Peyer's patch (tissue), 4 donors: ENCODE measurements at regions not wholly inside any gene's neighbourhood (a gene's known extent, or its start where the extent isn't known, plus 50 kb on each side); places are given as distances from the start of the nearest gene placed in this dataset.

ENCODE experiments used
- DNase-seq, 3 donors: peaks; one replicate each; pipeline ENCODE4 v3.0.0-alpha.2; 2017 to 2019
- H3K27ac ChIP-seq, 4 donors: fragments of 200-600 bp; sonication (generic); one replicate each; pipeline ENCODE4 v1.5.1; 2016 to 2019
- H3K27me3 ChIP-seq, 2 donors: fragments of 200-600 bp; sonication (generic); one replicate each; pipeline ENCODE4 v1.5.1; 2019
- H3K36me3 ChIP-seq, 3 donors: fragments of 200-600 bp; sonication (generic); one replicate each; pipeline ENCODE4 v1.5.1; 2016 to 2019
- H3K4me1 ChIP-seq, 4 donors: fragments of 200-600 bp; sonication (generic); one replicate each; pipeline ENCODE4 v1.5.1; 2016 to 2019
- H3K4me3 ChIP-seq, 4 donors: fragments of 200-600 bp; sonication (generic); 1 replicate in 3 of 4; 2 replicates in 1 of 4; pipeline ENCODE4 v1.5.1; 2016 to 2019; ENCODE audit warnings: mild to moderate bottlenecking in 1 of 4
- H3K9me3 ChIP-seq, 4 donors: fragments of 200-600 bp; sonication (generic); one replicate each; pipeline ENCODE4 v1.5.1; 2016 to 2019; ENCODE audit warnings: mild to moderate bottlenecking in 1 of 4
- CTCF ChIP-seq, 6 experiments: fragments of 450-650 bp in 4 of 6; fragments of 200-600 bp in 2 of 6; sonication (generic) in 1 of 6; IDR thresholded peaks; one replicate each; pipeline ENCODE4 v1.5.1; 2017 to 2019; ENCODE audit warnings: antibody characterized with exemption in 6 of 6, mild to moderate bottlenecking in 3 of 6, moderate library complexity in 1 of 6
- POLR2A ChIP-seq, 2 donors: fragments of 450-650 bp; IDR thresholded peaks; one replicate each; pipeline ENCODE4 v1.5.1; 2017; ENCODE audit warnings: antibody characterized with exemption in 2 of 2, mild to moderate bottlenecking in 2 of 2, moderate library complexity in 2 of 2

DNA sequence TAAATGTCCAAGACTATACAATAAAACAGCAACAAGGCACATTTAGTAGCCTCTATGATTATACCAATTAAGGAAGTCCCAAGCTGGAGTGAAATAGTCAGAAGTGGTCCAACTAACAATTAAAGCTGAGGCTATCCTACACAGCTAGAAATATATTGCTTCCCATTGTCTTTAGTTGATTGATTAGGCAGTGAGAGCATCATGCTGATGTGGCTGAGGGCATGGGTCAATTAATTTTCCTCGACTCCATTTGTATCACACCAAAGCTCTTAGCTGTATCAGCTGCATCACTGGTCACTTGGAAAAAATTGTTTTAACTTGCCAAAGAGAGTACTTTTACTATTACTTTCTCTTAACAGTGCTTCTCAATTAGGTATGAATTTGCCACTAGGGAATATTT is 328.7 kb upstream of the NT5E start:
- H3K9me3 ChIP-seq = no peaks in the 10 kb centered on the region
- no peaks in the 10 kb centered on the region for H3K4me1 ChIP-seq
- H3K27ac ChIP-seq = no peak overlapping the region
- H3K36me3 ChIP-seq = no peaks in the 10 kb centered on the region
- no peak for TF ChIP-seq POLR2A (IDR thresholded peaks at IDR 0.05)
- no peak for TF ChIP-seq CTCF (IDR thresholded peaks at IDR 0.05)
- no peaks in the 10 kb centered on the region for H3K27me3 ChIP-seq
- H3K4me3 ChIP-seq = no peak overlapping the region
- DNase-seq = no peak

DNA sequence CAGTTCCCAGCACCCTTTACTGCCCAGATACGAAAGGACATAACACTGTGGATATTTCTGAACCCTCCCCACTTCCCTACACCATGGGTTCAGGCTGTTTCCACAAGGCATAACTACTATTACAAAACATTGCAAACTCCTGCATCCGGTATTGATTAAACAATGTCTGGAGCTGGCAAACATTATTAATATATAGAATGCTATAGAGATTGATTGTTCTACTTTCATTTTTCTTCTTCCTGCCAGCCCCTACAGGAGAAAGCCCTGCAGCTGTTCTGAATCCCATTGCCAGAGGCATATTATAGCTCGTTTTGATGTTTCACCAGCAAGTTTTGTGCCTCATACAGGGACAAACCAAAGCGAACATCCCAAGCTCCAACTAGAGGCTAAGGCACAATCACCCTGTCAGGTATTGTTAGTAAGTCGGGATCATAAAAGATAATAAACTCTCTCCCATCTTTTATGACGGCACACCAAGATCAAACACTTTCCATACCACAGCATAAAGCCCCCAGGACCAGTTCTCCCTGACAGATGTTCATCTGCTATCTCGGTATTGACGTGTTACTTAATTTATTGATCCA is 331.1 kb upstream of the NT5E start:
- H3K27me3 ChIP-seq = no peaks in the 10 kb centered on the region
- no peaks in the 10 kb centered on the region for H3K9me3 ChIP-seq
- no peaks in the 10 kb centered on the region for H3K36me3 ChIP-seq
- TF ChIP-seq CTCF (IDR thresholded peaks at IDR 0.05) = no peak
- TF ChIP-seq POLR2A (IDR thresholded peaks at IDR 0.05) = no peak
- no peak overlapping the region for H3K27ac ChIP-seq
- H3K4me3 ChIP-seq = no peak overlapping the region
- DNase-seq = no peak
- H3K4me1 ChIP-seq = no peaks in the 10 kb centered on the region

DNA sequence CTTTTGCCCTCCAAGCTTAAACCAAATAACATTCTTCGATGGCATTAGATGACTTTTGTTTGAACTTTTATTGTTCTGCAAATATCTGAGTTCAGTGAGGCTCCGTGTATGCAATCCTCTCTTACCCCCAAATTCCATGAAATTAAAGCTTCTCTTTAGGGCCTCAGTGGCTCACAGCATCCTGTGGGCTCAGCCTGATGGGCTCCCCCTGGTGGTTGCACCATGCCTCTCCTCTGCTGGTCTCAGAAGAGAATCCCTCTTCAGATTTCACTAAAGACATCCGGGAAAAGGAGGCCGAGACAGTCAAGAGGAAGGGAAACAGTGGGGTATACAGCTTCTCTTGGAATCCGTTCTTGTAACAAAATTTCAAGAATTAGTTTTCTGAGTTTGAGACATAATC is 331.6 kb upstream of the NT5E start:
- Histone ChIP-seq H3K9me3 (no peaks in the 10 kb centered on the region), H3K27me3 (no peaks in the 10 kb centered on the region), H3K4me3 (no peak overlapping the region), H3K4me1 (no peaks in the 10 kb centered on the region), H3K27ac (no peak overlapping the region), H3K36me3 (no peaks in the 10 kb centered on the region)
- no peak for DNase-seq
- TF ChIP-seq CTCF (IDR thresholded peaks at IDR 0.05) = no peak
- no peak for TF ChIP-seq POLR2A (IDR thresholded peaks at IDR 0.05)

- Histone ChIP-seq H3K27me3 (no peaks in the 10 kb centered on the region), H3K27ac (no peak overlapping the region), H3K4me3 (no peak overlapping the region), H3K36me3 (no peaks in the 10 kb centered on the region), H3K9me3 (no peaks in the 10 kb centered on the region), H3K4me1 (no peaks in the 10 kb centered on the region)
- DNase-seq = no peak
- TF ChIP-seq CTCF (IDR thresholded peaks at IDR 0.05) (no peak), POLR2A (IDR thresholded peaks at IDR 0.05) (no peak)
These were observed 333.4 kb upstream of the NT5E start for GRCh38 chr6:85116475-85116874.

DNA sequence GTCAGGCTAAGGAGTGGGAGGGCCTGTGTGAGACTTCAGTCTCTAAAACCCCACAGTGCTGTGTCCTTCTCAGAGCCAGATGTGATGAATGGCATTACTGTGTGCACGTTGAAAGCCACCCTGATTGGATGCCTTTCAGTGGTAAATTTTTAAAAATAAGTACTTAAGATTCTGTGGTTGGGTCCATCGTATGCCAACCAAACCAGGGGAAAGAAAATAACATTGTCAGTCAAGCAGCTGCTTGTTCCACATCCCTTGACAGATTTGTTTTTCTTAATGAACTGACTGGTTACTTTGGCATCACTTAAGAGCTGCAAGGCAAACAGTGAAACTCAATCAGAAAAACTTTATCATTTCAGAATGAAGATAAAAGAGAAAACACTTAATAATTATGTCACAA is 334.0 kb upstream of the NT5E start:
- Histone ChIP-seq H3K27ac (no peak overlapping the region), H3K27me3 (no peaks in the 10 kb centered on the region), H3K36me3 (no peaks in the 10 kb centered on the region), H3K9me3 (no peaks in the 10 kb centered on the region), H3K4me3 (no peak overlapping the region), H3K4me1 (no peaks in the 10 kb centered on the region)
- no peak for DNase-seq
- TF ChIP-seq POLR2A (IDR thresholded peaks at IDR 0.05) = no peak
- TF ChIP-seq CTCF (IDR thresholded peaks at IDR 0.05) = no peak

DNA sequence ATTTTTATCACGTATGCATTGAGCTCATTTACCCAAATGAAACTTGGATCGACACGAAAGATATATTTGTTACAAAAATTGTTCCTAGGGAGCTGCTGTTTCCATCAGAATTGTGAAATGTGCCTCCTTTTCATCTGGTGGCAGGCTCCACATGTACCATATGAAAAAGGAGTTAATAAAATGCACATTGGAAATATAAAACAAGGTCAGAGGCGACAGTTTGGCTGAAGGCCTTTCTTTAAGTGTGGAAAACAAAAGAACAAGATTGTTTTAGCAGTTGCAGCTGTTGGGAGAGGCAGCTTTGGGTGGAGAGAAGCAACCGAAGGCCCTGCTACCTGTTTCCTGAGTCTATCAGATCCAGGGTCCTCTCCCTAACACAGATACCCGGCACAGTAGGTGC is 334.5 kb upstream of the NT5E start:
- H3K27ac ChIP-seq = no peak overlapping the region
- TF ChIP-seq POLR2A (IDR thresholded peaks at IDR 0.05) (no peak), CTCF (IDR thresholded peaks at IDR 0.05) (no peak)
- H3K36me3 ChIP-seq = no peaks in the 10 kb centered on the region
- no peak overlapping the region for H3K4me3 ChIP-seq
- H3K27me3 ChIP-seq = no peaks in the 10 kb centered on the region
- H3K9me3 ChIP-seq = no peaks in the 10 kb centered on the region
- no peak for DNase-seq
- no peaks in the 10 kb centered on the region for H3K4me1 ChIP-seq
